ENCODE measurements at regions not wholly inside any gene's neighbourhood (a gene's known extent, or its start where the extent isn't known, plus 50 kb on each side); places are given as distances from the start of the nearest gene placed in this dataset.
"Not testable (repeated sequence)": the region's sequence is repeated elsewhere in the genome, so short reads cannot be mapped to it uniquely, and the experiment has no call there.

DNA sequence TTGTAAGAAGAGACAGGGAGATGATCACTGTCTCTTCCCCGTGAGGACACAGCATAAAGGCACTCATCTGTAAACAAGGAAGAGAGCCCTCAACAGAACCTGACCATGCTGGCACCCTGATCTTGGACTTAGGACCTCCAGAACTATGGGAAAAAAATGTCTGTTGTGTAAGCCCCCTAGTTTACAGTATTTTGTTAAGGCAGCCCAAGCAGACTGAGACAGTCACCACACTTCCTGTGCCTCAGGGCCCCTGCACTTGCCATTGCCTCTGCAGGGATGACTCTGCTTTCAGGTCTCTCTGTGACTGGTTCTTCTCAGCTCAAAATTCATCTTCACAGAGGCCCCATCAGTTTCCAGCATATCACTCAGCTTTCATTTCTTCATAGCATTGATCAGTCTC is 372.1 kb downstream of the TLE1 start:
- H3K36me3 ChIP-seq: no peaks in the 10 kb centered on the region
- no peaks in the 10 kb centered on the region for H3K9me3 ChIP-seq
- whole genome bisulfite sequencing, 2 donors (ENCODE audit: low coverage in 1 of 2): 100% methylated on average over 1 of the region's 1 CpG
- TF ChIP-seq, protein P1, sequence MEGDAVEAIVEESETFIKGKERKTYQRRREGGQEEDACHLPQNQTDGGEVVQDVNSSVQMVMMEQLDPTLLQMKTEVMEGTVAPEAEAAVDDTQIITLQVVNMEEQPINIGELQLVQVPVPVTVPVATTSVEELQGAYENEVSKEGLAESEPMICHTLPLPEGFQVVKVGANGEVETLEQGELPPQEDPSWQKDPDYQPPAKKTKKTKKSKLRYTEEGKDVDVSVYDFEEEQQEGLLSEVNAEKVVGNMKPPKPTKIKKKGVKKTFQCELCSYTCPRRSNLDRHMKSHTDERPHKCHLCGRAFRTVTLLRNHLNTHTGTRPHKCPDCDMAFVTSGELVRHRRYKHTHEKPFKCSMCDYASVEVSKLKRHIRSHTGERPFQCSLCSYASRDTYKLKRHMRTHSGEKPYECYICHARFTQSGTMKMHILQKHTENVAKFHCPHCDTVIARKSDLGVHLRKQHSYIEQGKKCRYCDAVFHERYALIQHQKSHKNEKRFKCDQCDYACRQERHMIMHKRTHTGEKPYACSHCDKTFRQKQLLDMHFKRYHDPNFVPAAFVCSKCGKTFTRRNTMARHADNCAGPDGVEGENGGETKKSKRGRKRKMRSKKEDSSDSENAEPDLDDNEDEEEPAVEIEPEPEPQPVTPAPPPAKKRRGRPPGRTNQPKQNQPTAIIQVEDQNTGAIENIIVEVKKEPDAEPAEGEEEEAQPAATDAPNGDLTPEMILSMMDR (IDR thresholded peaks at IDR 0.05): no peak
- no peak for TF ChIP-seq POLR2AphosphoS5 (IDR thresholded peaks at IDR 0.05)
- TF ChIP-seq POLR2A (IDR thresholded peaks at IDR 0.05): no peak
- no peak for TF ChIP-seq EP300 (IDR thresholded peaks at IDR 0.05)
- H3K27me3 ChIP-seq: no peaks in the 10 kb centered on the region
- H3K27ac ChIP-seq: no peak overlapping the region
- ATAC-seq: no peak
- no peak overlapping the region for H3K4me3 ChIP-seq
- H3K4me1 ChIP-seq: no peaks in the 10 kb centered on the region

DNA sequence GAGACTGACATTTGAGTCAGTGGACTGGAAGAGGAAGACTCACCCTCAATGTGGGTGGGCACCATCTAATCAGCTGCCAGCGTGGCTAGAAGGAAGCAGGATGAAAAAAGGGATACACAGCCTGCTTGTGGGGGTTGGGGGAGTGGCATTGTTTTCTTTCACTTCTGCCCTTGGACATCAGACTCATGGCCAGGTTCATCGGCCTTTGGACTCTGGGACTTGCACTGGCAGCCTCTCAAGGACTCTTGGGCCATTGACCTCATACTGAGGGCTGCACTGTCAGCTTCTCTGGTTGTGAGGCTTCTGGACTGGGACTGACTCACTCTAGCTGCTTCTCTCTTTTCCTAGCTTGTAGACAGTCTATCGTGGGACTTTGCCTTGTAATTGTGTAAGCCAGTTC is 374.9 kb downstream of the TLE1 start:
- H3K4me3 ChIP-seq: no peak overlapping the region
- TF ChIP-seq, protein P1 (IDR thresholded peaks at IDR 0.05): no peak
- TF ChIP-seq POLR2A (IDR thresholded peaks at IDR 0.05): no peak
- no peak for TF ChIP-seq POLR2AphosphoS5 (IDR thresholded peaks at IDR 0.05)
- no peak for TF ChIP-seq EP300 (IDR thresholded peaks at IDR 0.05)
- H3K36me3 ChIP-seq: no peaks in the 10 kb centered on the region
- WGBS, 2 donors (ENCODE audit: low coverage in 1 of 2): 81 to 85% methylated on average over 3 of the region's 3 CpGs
- no peaks in the 10 kb centered on the region for H3K27me3 ChIP-seq
- H3K27ac ChIP-seq: no peak overlapping the region
- H3K4me1 ChIP-seq: no peaks in the 10 kb centered on the region
- no peaks in the 10 kb centered on the region for H3K9me3 ChIP-seq
- no peak for ATAC-seq

DNA sequence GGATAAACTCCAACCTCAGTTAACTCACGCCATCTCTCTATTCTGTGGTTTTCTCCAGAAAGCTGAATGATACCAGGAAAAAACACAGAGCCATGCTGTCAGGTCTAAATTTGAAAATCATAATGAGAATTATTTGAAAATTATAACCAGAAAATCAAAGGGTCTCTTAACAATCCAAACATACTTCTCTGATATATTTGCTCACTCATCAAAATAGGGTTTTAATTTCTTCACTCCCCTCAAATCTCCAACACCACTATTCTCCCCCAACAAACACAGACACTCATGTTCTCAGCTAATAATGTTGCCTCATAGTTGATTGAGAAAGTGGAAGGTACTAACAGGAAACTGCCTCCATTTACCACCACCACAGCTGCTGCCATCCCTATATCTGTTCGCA is 375.5 kb downstream of the TLE1 start:
- H3K27me3 ChIP-seq: no peaks in the 10 kb centered on the region
- no peaks in the 10 kb centered on the region for H3K4me1 ChIP-seq
- no peak overlapping the region for H3K4me3 ChIP-seq
- H3K9me3 ChIP-seq: no peaks in the 10 kb centered on the region
- no peak for TF ChIP-seq POLR2A (IDR thresholded peaks at IDR 0.05)
- TF ChIP-seq POLR2AphosphoS5 (IDR thresholded peaks at IDR 0.05): no peak
- TF ChIP-seq, protein P1 (IDR thresholded peaks at IDR 0.05): no peak
- TF ChIP-seq EP300 (IDR thresholded peaks at IDR 0.05): no peak
- H3K27ac ChIP-seq: no peak overlapping the region
- no peak for ATAC-seq
- WGBS, 2 donors (ENCODE audit: low coverage in 1 of 2): 93 to 98% methylated on average over 2 of the region's 2 CpGs
- no peaks in the 10 kb centered on the region for H3K36me3 ChIP-seq

DNA sequence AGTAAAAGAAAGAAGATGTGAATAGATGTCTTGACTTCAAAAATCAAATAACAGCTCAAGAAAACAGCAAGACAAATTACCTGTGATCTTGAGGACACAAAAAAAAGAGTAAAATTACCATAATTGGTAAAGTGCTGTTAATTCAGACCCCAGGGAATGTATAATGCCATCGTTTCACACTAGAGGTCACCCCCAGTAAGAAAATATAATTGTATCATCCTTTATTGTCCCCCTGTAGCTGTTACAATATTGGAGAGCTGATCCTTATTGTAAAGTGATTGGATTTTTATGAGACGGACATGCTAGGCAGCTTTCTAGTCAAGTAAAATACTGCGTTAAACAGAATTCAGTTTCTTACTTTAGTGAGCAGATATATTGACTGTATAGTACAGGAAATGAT is 377.0 kb downstream of the TLE1 start:
- H3K4me3 ChIP-seq: no peak overlapping the region
- TF ChIP-seq, protein P1 (IDR thresholded peaks at IDR 0.05): no peak
- TF ChIP-seq POLR2AphosphoS5 (IDR thresholded peaks at IDR 0.05): no peak
- no peak for TF ChIP-seq POLR2A (IDR thresholded peaks at IDR 0.05)
- TF ChIP-seq EP300 (IDR thresholded peaks at IDR 0.05): no peak
- 68 to 79% methylated on average over 3 of the region's 3 CpGs for WGBS, 2 donors (ENCODE audit: low coverage in 1 of 2)
- no peaks in the 10 kb centered on the region for H3K27me3 ChIP-seq
- no peak for ATAC-seq
- H3K27ac ChIP-seq: no peak overlapping the region
- no peaks in the 10 kb centered on the region for H3K9me3 ChIP-seq
- H3K4me1 ChIP-seq: no peaks in the 10 kb centered on the region
- no peaks in the 10 kb centered on the region for H3K36me3 ChIP-seq

DNA sequence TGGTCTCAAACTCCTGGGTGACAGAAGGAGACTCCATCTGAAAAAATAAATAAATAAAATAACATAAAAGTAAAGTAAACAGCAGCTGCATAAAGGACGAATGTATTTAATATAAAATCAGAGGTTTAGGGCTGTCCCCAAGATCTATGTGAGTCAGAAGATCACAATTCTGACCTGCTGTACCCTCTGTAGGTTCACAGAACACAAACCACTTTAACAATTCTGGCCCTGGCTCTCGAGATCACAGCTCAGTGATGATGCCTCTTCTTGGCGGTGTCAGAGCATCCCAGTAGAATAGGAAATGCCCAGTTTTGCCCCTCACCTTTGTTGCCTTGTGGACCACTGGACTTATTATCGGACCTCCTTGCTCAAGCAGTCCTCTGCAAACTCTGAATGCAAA is 380.9 kb downstream of the TLE1 start:
- no peak overlapping the region for H3K27ac ChIP-seq
- ATAC-seq: no peak
- 83 to 98% methylated on average over 4 of the region's 4 CpGs for WGBS, 2 donors (ENCODE audit: low coverage in 1 of 2)
- H3K36me3 ChIP-seq: no peaks in the 10 kb centered on the region
- no peaks in the 10 kb centered on the region for H3K27me3 ChIP-seq
- H3K9me3 ChIP-seq: no peaks in the 10 kb centered on the region
- no peak for TF ChIP-seq EP300 (IDR thresholded peaks at IDR 0.05)
- TF ChIP-seq, protein P1 (IDR thresholded peaks at IDR 0.05): no peak
- no peak for TF ChIP-seq POLR2AphosphoS5 (IDR thresholded peaks at IDR 0.05)
- no peak for TF ChIP-seq POLR2A (IDR thresholded peaks at IDR 0.05)
- H3K4me3 ChIP-seq: no peak overlapping the region
- H3K4me1 ChIP-seq: no peaks in the 10 kb centered on the region

DNA sequence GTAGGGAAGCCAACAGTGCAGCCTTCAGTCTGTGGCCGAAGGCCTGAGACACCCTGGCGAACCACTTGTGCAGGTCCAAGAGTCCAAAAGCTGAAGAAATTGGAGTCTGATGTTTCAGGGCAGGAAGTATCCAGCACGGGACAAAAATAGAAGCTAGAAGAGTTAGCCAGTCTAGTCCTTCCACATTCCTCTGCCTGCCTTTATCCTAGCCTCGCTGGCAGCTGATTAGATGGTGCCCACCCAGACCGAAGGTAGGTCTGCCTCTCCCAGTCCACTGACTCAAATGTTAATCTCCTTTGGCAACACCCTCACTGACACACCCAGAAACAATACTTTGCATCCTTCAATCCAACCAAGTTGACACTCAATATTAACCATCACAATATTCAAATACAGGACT is 381.6 kb downstream of the TLE1 start:
- 89 to 90% methylated on average over 2 to 3 of the region's 5 CpGs for WGBS, 2 donors (ENCODE audit: low coverage in 1 of 2)

More for the DNA sequence above, 381.6 kb downstream of the TLE1 start:
- H3K4me1 ChIP-seq, H3K4me3 ChIP-seq, H3K36me3 ChIP-seq, H3K27ac ChIP-seq, H3K27me3 ChIP-seq, ATAC-seq, H3K9me3 ChIP-seq: not testable (repeated sequence)
